ENCODE measurements at regions not wholly inside any gene's neighbourhood (a gene's known extent, or its start where the extent isn't known, plus 50 kb on each side); places are given as distances from the start of the nearest gene placed in this dataset.

GRCh38 chr6:40734607-40735006 is 147.4 kb upstream of the LRFN2 start:
- TF ChIP-seq MYC (IDR thresholded peaks at IDR 0.05; ENCODE audit: borderline replicate concordance, low read length) (no peak), CTCF (IDR thresholded peaks at IDR 0.05) (no peak), POLR2A (IDR thresholded peaks at IDR 0.05; ENCODE audit: low read length) (no peak), ZFP36 (IDR thresholded peaks at IDR 0.05; ENCODE audit: borderline replicate concordance, partially characterized antibody) (no peak), SMC3 (IDR thresholded peaks at IDR 0.05) (no peak), PHF8 (IDR thresholded peaks at IDR 0.05; ENCODE audit: borderline replicate concordance, low read depth) (no peak), FOSL2 (IDR thresholded peaks at IDR 0.05) (no peak), FOSL2 (CRISPR knock-in tag; IDR thresholded peaks at IDR 0.05) (no peak), USF2 (IDR thresholded peaks at IDR 0.05) (no peak), RCOR1 (IDR thresholded peaks at IDR 0.05; ENCODE audit: low read depth, low read length) (no peak), RARB (CRISPR knock-in tag; IDR thresholded peaks at IDR 0.05) (no peak), RNF2 (IDR thresholded peaks at IDR 0.05; ENCODE audit: borderline replicate concordance, low read depth) (no peak), FOSB (CRISPR knock-in tag; IDR thresholded peaks at IDR 0.05) (no peak), TP53 (CRISPR knock-in tag; IDR thresholded peaks at IDR 0.05) (no peak), CHD2 (IDR thresholded peaks at IDR 0.05; ENCODE audit: low read length, partially characterized antibody) (no peak)
